Mesodermal cell (in vitro differentiated cells): ENCODE measurements at regions not wholly inside any gene's neighbourhood (a gene's known extent, or its start where the extent isn't known, plus 50 kb on each side); places are given as distances from the start of the nearest gene placed in this dataset.
"Not testable (repeated sequence)": the region's sequence is repeated elsewhere in the genome, so short reads cannot be mapped to it uniquely, and the experiment has no call there.

Experiments used
- H3K27ac ChIP-seq: 2 replicates; pipeline ENCODE4 v1.7.0; 2013; ENCODE audit warnings: mild to moderate bottlenecking, low read depth, low read length, moderate library complexity; ENCODE audit not compliant: severe bottlenecking
- H3K36me3 ChIP-seq: 2 replicates; pipeline ENCODE4 v1.7.1; 2013; ENCODE audit warnings: mild to moderate bottlenecking, low read length, moderate library complexity; ENCODE audit not compliant: control insufficient read depth, insufficient read depth
- H3K4me1 ChIP-seq: one replicate; pipeline ENCODE4 v1.7.1; 2013; ENCODE audit warnings: mild to moderate bottlenecking, low read length; ENCODE audit not compliant: insufficient read depth, control insufficient read depth, poor library complexity, severe bottlenecking
- H3K4me3 ChIP-seq: 2 replicates; pipeline ENCODE4 v1.7.0; 2013; ENCODE audit warnings: low read length, control low read depth, mild to moderate bottlenecking; ENCODE audit not compliant: insufficient read depth, poor library complexity, severe bottlenecking; ENCODE audit errors: extremely low read depth
- H3K9me3 ChIP-seq: 2 replicates; pipeline ENCODE4 v1.7.1; 2013; ENCODE audit warnings: mild to moderate bottlenecking, low read length, moderate library complexity; ENCODE audit not compliant: control insufficient read depth
- WGBS, 2 experiments: methylation state at CpG; one replicate each; pipeline ENCODE4 v1.1.5; 2013; ENCODE audit warnings: missing lambda C conversion rate in 2 of 2; ENCODE audit not compliant: insufficient coverage in 2 of 2; 5-methylcytosine and 5-hydroxymethylcytosine counted together

DNA sequence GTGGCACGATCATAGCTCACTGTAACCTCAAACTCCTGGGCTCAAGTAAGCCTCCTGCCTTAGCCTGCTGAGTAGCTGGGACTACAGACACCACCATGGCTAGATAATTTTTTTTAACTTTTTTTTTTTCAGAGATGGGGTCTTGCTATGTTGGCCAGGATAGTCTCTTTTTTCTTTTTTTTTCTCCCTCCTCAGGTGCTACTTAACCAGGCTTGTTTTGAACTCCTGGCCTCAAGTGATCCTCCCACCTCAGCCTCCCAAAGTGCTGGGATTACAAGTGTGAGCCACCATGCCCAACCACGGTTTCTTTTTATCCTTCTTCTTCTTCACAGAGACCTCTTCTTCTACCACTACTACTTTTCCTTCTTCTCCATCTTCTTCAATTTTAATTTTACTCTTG is 53.8 kb upstream of the MAP4 start:
- H3K4me3 ChIP-seq = no peak overlapping the region
- peaks cover 40% of the 10 kb centered on the region for H3K36me3 ChIP-seq
- 93 to 100% methylated on average over 1 to 2 of the region's 2 CpGs for WGBS, 2 experiments
- no peak overlapping the region for H3K27ac ChIP-seq
- H3K9me3 ChIP-seq = no peaks in the 10 kb centered on the region
- no peaks in the 10 kb centered on the region for H3K4me1 ChIP-seq

DNA sequence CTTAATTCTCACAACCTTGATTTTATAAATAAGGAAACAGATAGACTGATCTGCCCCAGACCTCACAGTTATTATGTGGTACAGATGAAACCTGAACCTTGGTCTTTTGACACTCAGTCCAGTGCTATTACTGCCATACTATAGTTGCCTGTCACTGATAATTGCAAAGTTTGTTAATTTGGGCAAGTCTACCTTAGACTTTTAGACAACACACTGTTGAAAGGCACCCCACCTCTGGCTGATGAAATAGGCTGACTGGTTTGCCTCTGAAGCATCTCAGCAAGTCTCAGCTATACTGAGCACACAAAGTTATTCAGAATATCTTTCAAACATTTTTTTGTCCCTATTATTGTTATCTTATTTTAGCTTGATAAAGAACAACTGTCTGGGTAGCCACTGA is 53.1 kb upstream of the MAP4 start:
- Histone ChIP-seq H3K27ac (no peak overlapping the region), H3K9me3 (no peaks in the 10 kb centered on the region), H3K4me1 (peaks cover 4% of the 10 kb centered on the region), H3K4me3 (no peak overlapping the region), H3K36me3 (peaks cover 43% of the 10 kb centered on the region)

DNA sequence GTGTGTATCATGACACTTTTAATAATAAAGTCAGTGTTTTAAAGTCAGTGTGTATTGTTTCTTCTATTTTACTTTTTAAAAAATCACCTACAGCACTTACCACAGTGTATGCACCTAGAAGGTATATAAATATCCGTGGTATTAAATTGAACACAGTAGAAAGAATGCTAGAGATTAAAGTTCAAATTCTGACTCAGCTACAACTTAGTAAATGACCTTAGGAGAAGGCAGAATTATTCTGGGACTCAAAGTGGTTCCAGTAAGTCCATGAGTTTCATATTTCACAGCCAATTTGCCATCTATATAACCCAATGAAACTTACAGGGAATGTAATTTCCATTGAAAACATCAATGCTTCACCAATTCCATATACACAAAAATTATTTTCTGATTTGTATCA is 52.7 kb upstream of the MAP4 start:
- H3K27ac ChIP-seq = no peak overlapping the region
- peaks cover 5% of the 10 kb centered on the region for H3K4me1 ChIP-seq
- no peaks in the 10 kb centered on the region for H3K9me3 ChIP-seq
- WGBS, 2 experiments = no CpG with 5 or more reads among the region's 1 CpG
- no peak overlapping the region for H3K4me3 ChIP-seq
- peaks cover 45% of the 10 kb centered on the region for H3K36me3 ChIP-seq

DNA sequence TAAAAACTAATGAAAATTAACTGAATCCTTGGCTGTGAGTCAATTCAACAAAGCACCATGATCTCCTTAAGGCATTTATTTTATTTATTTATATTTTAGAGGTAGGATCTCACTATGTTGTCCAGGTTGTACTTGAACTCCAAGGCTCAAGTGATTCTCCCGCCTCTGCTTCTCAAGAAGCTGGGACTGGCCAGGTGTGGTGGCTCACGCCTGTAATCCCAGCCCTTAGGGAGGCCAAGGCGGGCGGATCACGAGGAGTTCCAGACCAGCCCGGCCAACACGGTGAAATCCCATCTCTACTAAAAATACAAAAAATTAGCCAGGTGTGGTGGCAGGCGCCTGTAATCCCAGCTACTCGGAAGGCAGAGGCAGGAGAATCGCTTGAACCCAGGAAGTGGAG is 52.1 kb upstream of the MAP4 start:
- 98 to 100% methylated on average over 1 to 7 of the region's 10 CpGs for WGBS, 2 experiments
- H3K9me3 ChIP-seq, H3K27ac ChIP-seq: not testable (repeated sequence)

DNA sequence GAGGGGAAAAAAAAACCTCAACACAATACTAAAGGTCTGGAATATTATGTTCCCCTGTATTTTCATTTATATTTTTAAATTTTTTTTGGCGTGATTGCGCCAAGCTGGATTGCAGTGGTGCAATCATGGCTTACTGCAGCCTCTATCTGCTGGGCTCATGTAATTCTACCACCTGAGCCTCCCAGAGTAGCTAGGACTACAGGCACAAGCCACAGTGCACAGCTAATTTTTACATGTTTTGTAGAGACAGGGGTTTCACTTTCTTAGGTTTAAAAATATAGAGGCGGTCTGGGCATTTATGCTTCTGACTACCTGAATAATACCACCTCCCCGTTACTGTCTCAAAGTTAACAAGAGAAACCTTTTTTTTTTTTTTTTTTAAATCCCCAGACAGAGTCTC is 51.1 kb upstream of the MAP4 start:
- no CpG with 5 or more reads among the region's 4 CpGs for WGBS, 2 experiments
- Histone ChIP-seq H3K4me3 (no peak overlapping the region), H3K36me3 (peaks cover 54% of the 10 kb centered on the region), H3K27ac (no peak overlapping the region), H3K9me3 (no peaks in the 10 kb centered on the region), H3K4me1 (peaks cover 5% of the 10 kb centered on the region)

More for the DNA sequence above, 52.1 kb upstream of the MAP4 start:
- H3K4me1 ChIP-seq, H3K4me3 ChIP-seq: not testable (repeated sequence)
- H3K36me3 ChIP-seq = peaks cover 47% of the 10 kb centered on the region
